ENCODE measurements at regions not wholly inside any gene's neighbourhood (a gene's known extent, or its start where the extent isn't known, plus 50 kb on each side); places are given as distances from the start of the nearest gene placed in this dataset.

DNA sequence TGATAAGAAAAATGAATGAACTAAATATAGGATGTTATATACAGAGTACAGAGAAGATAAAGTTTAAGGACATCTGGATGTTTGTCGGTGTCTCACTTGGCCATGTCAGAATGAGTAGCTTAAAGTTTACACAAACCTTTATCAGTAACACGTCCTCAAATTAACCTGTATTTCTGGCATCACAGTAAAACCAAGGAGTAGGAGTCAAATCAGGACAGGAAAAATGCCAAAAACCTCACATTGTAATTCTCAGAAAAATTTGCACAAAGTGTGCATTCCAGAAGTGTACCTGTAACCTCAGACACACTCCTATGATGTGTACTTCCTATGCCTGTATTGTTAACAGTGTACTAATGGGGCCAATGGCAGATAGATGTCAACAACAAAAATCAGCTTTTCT lies 139.3 kb downstream of the SMC2 start:
- TF ChIP-seq, protein P1, sequence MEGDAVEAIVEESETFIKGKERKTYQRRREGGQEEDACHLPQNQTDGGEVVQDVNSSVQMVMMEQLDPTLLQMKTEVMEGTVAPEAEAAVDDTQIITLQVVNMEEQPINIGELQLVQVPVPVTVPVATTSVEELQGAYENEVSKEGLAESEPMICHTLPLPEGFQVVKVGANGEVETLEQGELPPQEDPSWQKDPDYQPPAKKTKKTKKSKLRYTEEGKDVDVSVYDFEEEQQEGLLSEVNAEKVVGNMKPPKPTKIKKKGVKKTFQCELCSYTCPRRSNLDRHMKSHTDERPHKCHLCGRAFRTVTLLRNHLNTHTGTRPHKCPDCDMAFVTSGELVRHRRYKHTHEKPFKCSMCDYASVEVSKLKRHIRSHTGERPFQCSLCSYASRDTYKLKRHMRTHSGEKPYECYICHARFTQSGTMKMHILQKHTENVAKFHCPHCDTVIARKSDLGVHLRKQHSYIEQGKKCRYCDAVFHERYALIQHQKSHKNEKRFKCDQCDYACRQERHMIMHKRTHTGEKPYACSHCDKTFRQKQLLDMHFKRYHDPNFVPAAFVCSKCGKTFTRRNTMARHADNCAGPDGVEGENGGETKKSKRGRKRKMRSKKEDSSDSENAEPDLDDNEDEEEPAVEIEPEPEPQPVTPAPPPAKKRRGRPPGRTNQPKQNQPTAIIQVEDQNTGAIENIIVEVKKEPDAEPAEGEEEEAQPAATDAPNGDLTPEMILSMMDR (conservative IDR thresholded peaks at IDR 0.05) = no peak
- no peak for TF ChIP-seq EZH2 (IDR thresholded peaks at IDR 0.05; ENCODE audit: low read depth)

All from PC-9 (cell line).